NOMO-1 (cell line): ENCODE measurements at regions not wholly inside any gene's neighbourhood (a gene's known extent, or its start where the extent isn't known, plus 50 kb on each side); places are given as distances from the start of the nearest gene placed in this dataset.
"Not testable (repeated sequence)": the region's sequence is repeated elsewhere in the genome, so short reads cannot be mapped to it uniquely, and the experiment has no call there.

Experiments
- DNase-seq, 2 experiments: peaks; one replicate each; lab custom pipeline; 2025; ENCODE audit not compliant: unreplicated experiment in 2 of 2; lab: John Stamatoyannopoulos, UW

GRCh38 chr13:50376895-50377575, 361.8 kb downstream of the KCNRG start:
- no peak for DNase-seq

GRCh38 chr13:50377726-50378270, 362.6 kb downstream of the KCNRG start:
- DNase-seq = no peak

GRCh38 chr13:50378509-50379044, 363.3 kb downstream of the KCNRG start:
- DNase-seq = no peak

GRCh38 chr13:50379584-50379983, 364.3 kb downstream of the KCNRG start:
- no peak for DNase-seq

GRCh38 chr13:50380905-50381304, 365.7 kb downstream of the KCNRG start:
- DNase-seq = no peak

GRCh38 chr13:50382511-50382910, 367.3 kb downstream of the KCNRG start:
- no peak for DNase-seq

- DNase-seq = no peak
Measured at GRCh38 chr13:50382951-50383350, 367.7 kb downstream of the KCNRG start.

- DNase-seq = no peak
Measured at GRCh38 chr13:50384724-50385123, 369.5 kb downstream of the KCNRG start.

- no peak for DNase-seq
Measured at GRCh38 chr13:50386541-50387050, 371.4 kb downstream of the KCNRG start.

- peak; percentile 16 to 30 for DNase-seq
Measured at GRCh38 chr13:50387051-50387581, 371.9 kb downstream of the KCNRG start.

- no peak for DNase-seq
Measured at GRCh38 chr13:50388481-50388880, 373.2 kb downstream of the KCNRG start.

GRCh38 chr13:50389726-50390125, 374.5 kb downstream of the KCNRG start:
- DNase-seq = no peak

GRCh38 chr13:50390503-50391248, 375.4 kb downstream of the KCNRG start:
- DNase-seq = no peak

GRCh38 chr13:50392977-50393376, 377.7 kb downstream of the KCNRG start:
- DNase-seq = no peak

- no peak for DNase-seq
Measured at GRCh38 chr13:50393628-50394027, 378.4 kb downstream of the KCNRG start.

- DNase-seq = no peak
Measured at GRCh38 chr13:50396001-50396400, 380.8 kb downstream of the KCNRG start.

GRCh38 chr13:50396618-50397017, 381.4 kb downstream of the KCNRG start:
- DNase-seq = not testable (repeated sequence)

- DNase-seq = no peak
Measured at GRCh38 chr13:50400035-50400726, 384.9 kb downstream of the KCNRG start.

- DNase-seq = no peak
Measured at GRCh38 chr13:50401049-50401505, 385.8 kb downstream of the KCNRG start.

- DNase-seq = no peak
Measured at GRCh38 chr13:50401721-50402465, 386.6 kb downstream of the KCNRG start.
